ENCODE measurements at regions not wholly inside any gene's neighbourhood (a gene's known extent, or its start where the extent isn't known, plus 50 kb on each side); places are given as distances from the start of the nearest gene placed in this dataset.

DNA sequence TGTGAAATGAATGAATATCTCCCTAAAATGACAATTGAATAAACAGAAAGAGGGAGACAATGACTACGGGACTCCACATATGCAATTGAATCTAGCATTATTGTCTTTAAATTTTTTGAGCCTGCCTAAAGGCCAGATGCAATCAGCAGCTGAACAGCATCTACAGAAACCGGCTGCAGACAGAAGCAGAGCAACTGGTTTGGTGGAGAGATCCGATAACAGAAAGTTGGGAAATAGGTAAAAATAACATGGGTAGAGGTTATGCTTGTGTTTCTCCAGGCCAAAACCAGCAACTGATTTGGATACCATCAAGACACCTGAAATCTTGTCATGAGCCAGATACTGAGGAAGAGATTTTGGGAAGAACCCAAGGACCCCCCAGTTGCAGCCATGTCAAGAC is 146.6 kb downstream of the ZNF33B start:
- TF ChIP-seq, protein P1, sequence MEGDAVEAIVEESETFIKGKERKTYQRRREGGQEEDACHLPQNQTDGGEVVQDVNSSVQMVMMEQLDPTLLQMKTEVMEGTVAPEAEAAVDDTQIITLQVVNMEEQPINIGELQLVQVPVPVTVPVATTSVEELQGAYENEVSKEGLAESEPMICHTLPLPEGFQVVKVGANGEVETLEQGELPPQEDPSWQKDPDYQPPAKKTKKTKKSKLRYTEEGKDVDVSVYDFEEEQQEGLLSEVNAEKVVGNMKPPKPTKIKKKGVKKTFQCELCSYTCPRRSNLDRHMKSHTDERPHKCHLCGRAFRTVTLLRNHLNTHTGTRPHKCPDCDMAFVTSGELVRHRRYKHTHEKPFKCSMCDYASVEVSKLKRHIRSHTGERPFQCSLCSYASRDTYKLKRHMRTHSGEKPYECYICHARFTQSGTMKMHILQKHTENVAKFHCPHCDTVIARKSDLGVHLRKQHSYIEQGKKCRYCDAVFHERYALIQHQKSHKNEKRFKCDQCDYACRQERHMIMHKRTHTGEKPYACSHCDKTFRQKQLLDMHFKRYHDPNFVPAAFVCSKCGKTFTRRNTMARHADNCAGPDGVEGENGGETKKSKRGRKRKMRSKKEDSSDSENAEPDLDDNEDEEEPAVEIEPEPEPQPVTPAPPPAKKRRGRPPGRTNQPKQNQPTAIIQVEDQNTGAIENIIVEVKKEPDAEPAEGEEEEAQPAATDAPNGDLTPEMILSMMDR (IDR thresholded peaks at IDR 0.05 in 8 of 11, conservative IDR thresholded peaks at IDR 0.05 in 3 of 11), result no peak
- no peak for TF ChIP-seq POLR2A (IDR thresholded peaks at IDR 0.05)
- TF ChIP-seq POLR2AphosphoS5 (IDR thresholded peaks at IDR 0.05), result no peak
